ENCODE measurements at regions not wholly inside any gene's neighbourhood (a gene's known extent, or its start where the extent isn't known, plus 50 kb on each side); places are given as distances from the start of the nearest gene placed in this dataset.

DNA sequence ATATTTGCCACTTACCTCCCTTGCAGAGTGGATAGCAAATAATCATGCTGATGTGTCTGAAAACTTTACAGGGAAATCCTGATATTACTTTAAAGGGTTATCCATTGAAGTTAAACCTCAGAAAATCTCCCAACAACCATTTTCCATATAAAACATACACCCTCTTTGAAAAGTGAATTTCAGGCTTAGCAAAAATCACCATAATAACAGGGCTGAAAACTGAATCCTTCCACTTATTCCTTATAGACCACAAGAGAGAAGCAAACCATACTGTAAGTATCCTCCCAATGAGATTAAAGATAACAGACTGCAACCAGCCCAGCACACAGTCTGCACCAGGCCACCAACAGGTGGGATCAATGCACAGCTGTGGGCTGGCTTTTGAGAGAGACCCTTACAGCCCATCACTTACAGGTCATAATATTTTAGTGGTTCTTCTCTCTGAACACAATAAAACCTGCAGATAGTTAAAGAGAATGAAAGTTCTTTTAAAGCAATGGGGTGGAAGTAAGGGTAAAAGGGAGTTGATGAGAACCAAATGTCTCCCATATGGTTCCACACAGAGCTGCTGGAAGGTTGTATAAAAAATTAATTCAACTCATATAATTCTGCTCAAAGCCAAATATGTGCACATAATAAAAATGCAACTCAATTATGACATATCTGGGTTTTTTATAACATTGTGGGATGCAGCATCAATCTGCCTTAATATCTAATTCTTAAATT lies 376.2 kb upstream of the GRAMD2B start:
- DNase-seq (ENCODE audit: extremely low spot score) = no peak
- Histone ChIP-seq H3K4me1 (peaks cover 0 to 13% (median 11%) of the 10 kb centered on the region in 4 donors), H3K9me3 (no peaks in the 10 kb centered on the region), H3K27me3 (no peaks in the 10 kb centered on the region), H3K27ac (replicated peaks in 1 of 4) (no peak overlapping the region), H3K36me3 (no peaks in the 10 kb centered on the region), H3K4me3 (no peak overlapping the region)
- intact Hi-C loops (cut with DNase I) = no loop called here
- TF ChIP-seq, protein P1, sequence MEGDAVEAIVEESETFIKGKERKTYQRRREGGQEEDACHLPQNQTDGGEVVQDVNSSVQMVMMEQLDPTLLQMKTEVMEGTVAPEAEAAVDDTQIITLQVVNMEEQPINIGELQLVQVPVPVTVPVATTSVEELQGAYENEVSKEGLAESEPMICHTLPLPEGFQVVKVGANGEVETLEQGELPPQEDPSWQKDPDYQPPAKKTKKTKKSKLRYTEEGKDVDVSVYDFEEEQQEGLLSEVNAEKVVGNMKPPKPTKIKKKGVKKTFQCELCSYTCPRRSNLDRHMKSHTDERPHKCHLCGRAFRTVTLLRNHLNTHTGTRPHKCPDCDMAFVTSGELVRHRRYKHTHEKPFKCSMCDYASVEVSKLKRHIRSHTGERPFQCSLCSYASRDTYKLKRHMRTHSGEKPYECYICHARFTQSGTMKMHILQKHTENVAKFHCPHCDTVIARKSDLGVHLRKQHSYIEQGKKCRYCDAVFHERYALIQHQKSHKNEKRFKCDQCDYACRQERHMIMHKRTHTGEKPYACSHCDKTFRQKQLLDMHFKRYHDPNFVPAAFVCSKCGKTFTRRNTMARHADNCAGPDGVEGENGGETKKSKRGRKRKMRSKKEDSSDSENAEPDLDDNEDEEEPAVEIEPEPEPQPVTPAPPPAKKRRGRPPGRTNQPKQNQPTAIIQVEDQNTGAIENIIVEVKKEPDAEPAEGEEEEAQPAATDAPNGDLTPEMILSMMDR (IDR thresholded peaks at IDR 0.05) = no peak
- no peak for TF ChIP-seq POLR2A (IDR thresholded peaks at IDR 0.05; ENCODE audit: low read depth)
- TF ChIP-seq POLR2AphosphoS5 (IDR thresholded peaks at IDR 0.05) = no peak
- TF ChIP-seq EP300 (IDR thresholded peaks at IDR 0.05) = no peak

- 100% methylated on average over 1 of the region's 1 CpG for WGBS
- no peaks in the 10 kb centered on the region for H3K27me3 ChIP-seq
- no peak for DNase-seq (ENCODE audit: extremely low spot score)
- H3K36me3 ChIP-seq = no peaks in the 10 kb centered on the region
- H3K4me3 ChIP-seq = no peak overlapping the region
- H3K4me1 ChIP-seq = peaks cover 0 to 3% (median 0%) of the 10 kb centered on the region in 4 donors
- H3K9me3 ChIP-seq = no peaks in the 10 kb centered on the region
- intact Hi-C loops (cut with DNase I) = no loop called here
- TF ChIP-seq POLR2AphosphoS5 (IDR thresholded peaks at IDR 0.05) = no peak
- H3K27ac ChIP-seq (replicated peaks in 1 of 4) = no peak overlapping the region
These were observed 371.1 kb upstream of the GRAMD2B start for GRCh38 chr5:126052120-126052519.

GRCh38 chr5:126052791-126053190 lies 370.4 kb upstream of the GRAMD2B start:
- H3K27me3 ChIP-seq = no peaks in the 10 kb centered on the region
- no peak for TF ChIP-seq EP300 (IDR thresholded peaks at IDR 0.05)
- no peak for TF ChIP-seq POLR2A (IDR thresholded peaks at IDR 0.05; ENCODE audit: low read depth)
- TF ChIP-seq, protein P1 (IDR thresholded peaks at IDR 0.05) = no peak
- no peak for TF ChIP-seq POLR2AphosphoS5 (IDR thresholded peaks at IDR 0.05)
- no peaks in the 10 kb centered on the region for H3K9me3 ChIP-seq
- intact Hi-C loops (cut with DNase I) = no loop called here
- H3K27ac ChIP-seq (replicated peaks in 1 of 4) = no peak overlapping the region
- WGBS = 100% methylated on average over 1 of the region's 1 CpG
- peaks cover 0 to 3% (median 0%) of the 10 kb centered on the region in 4 donors for H3K4me1 ChIP-seq
- no peaks in the 10 kb centered on the region for H3K36me3 ChIP-seq
- H3K4me3 ChIP-seq = no peak overlapping the region
- DNase-seq (ENCODE audit: extremely low spot score) = no peak

GRCh38 chr5:126053630-126054029 lies 369.6 kb upstream of the GRAMD2B start:
- Histone ChIP-seq H3K4me3 (no peak overlapping the region), H3K9me3 (no peaks in the 10 kb centered on the region), H3K4me1 (peaks cover 0 to 3% (median 0%) of the 10 kb centered on the region in 4 donors), H3K27me3 (no peaks in the 10 kb centered on the region), H3K27ac (replicated peaks in 1 of 4) (no peak overlapping the region), H3K36me3 (no peaks in the 10 kb centered on the region)
- DNase-seq (ENCODE audit: extremely low spot score) = no peak
- WGBS = 61% methylated on average over 2 of the region's 2 CpGs
- no peak for TF ChIP-seq POLR2AphosphoS5 (IDR thresholded peaks at IDR 0.05)
- no peak for TF ChIP-seq POLR2A (IDR thresholded peaks at IDR 0.05; ENCODE audit: low read depth)
- no peak for TF ChIP-seq EP300 (IDR thresholded peaks at IDR 0.05)
- intact Hi-C loops (cut with DNase I) = no loop called here

DNA sequence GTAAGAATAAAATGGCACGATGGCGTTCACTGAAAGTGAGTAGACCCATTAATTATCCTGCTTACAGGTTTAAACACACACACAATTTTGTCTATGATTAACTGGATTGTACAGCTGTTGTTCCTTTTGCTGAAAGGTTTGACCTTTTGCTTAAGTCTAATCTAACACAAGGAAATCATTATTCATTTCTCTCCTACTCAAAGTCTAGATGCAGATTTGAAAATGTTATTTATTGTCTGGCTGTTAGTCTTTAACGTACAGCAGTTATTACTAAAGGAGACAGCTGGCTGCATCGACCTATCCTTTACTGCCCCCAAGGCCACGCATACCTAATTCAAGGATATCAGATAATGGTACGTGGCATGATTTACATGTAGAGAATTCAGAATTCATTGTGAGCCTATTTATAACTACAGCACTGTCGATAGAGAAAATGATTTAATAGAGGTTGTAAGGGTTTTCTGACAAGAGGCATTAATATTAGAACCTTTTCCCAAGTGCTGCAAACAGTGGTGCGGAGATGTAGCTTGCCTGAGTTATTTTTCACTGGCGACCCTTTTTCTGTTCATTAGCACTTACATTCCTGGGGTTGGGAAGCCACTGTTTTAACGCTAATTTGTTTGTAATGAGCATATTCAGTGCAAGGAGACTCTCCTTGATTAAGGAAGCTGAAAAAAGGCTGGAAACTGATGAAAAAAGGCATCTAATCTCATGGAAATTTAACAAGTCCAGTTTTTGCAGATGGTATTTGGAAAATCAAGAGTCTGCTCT lies 368.4 kb upstream of the GRAMD2B start:
- TF ChIP-seq, protein P1 (IDR thresholded peaks at IDR 0.05) = no peak
- TF ChIP-seq EP300 (IDR thresholded peaks at IDR 0.05) (no peak), POLR2AphosphoS5 (IDR thresholded peaks at IDR 0.05) (no peak)
- peaks cover 0 to 3% (median 0%) of the 10 kb centered on the region in 4 donors for H3K4me1 ChIP-seq
- H3K4me3 ChIP-seq = no peak overlapping the region
- intact Hi-C loops (cut with DNase I) = no loop called here
- H3K36me3 ChIP-seq = no peaks in the 10 kb centered on the region
- WGBS = 56% methylated on average over 10 of the region's 10 CpGs
- no peaks in the 10 kb centered on the region for H3K9me3 ChIP-seq
- no peak for DNase-seq (ENCODE audit: extremely low spot score)
- no peaks in the 10 kb centered on the region for H3K27me3 ChIP-seq
- H3K27ac ChIP-seq (replicated peaks in 1 of 4) = no peak overlapping the region

Data from esophagus muscularis mucosa (tissue), 4 donors.